ENCODE measurements at regions not wholly inside any gene's neighbourhood (a gene's known extent, or its start where the extent isn't known, plus 50 kb on each side); places are given as distances from the start of the nearest gene placed in this dataset.
"Not testable (repeated sequence)": the region's sequence is repeated elsewhere in the genome, so short reads cannot be mapped to it uniquely, and the experiment has no call there.

DNA sequence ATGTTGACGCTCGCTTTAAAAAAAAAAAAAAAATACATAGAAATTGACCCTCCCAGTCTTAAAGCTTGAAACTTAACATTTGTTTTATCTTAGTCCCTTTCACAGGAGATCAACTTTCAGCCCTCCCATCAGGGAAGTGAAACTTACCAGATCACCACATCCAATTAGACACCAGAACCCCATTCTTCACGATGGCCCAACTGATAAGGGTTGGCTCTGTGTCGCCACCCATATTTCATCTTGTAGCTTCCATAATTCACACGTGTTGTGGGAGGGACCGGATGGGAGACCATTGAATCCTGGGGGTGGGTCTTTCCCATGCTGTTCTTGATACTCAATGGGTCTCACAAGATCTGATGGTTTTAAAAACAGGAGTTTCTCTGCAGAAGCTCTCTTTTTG, 629.4 kb upstream of the KCND2 start:
- no peak for DNase-seq

GRCh38 chr7:119647286-119647685, 625.7 kb upstream of the KCND2 start:
- DNase-seq = no peak

- DNase-seq = not testable (repeated sequence)
These were observed 624.2 kb upstream of the KCND2 start for GRCh38 chr7:119648752-119649151.

DNA sequence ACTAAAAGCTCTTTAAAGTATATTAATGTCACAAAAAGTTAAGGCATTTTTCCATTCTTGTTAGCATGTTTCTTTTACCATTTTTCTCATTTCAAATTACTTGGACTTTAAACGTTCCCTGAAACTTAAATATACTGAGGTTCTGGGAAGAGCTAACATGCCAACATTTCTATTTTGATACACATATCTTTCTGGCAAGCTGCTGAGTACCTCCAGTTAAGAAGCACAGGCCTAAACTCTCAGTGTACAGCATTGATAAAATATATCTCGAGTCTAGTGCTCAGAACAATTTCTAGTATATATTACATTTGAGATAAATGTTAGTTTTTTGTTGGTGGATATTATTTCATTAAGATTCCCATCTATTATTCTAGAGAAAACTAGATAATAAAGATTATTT, 612.9 kb upstream of the KCND2 start:
- DNase-seq = no peak

- DNase-seq = peak; percentile 86
These were observed 608.4 kb upstream of the KCND2 start for GRCh38 chr7:119664601-119665000.

GRCh38 chr7:119665796-119666195, 607.2 kb upstream of the KCND2 start:
- DNase-seq = no peak

- no peak for DNase-seq
These were observed 591.6 kb upstream of the KCND2 start for GRCh38 chr7:119681336-119681735.

DNA sequence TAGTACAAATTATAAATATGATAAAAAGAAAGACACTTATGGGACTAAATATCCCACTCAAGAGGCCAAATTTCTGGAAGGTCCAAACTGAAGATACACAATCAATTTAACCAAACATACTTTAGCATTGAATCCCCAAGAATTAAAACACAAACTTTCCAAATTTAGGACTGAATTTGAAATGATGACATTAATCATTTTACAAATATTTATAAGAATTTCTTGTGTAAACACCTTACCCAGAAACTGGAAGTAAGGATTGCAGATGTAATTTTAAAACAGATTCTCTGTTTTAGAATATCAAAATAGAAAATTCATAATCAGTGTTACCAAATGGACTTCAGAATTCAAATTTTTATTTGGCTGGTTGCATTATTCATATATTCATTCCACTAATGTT, 588.2 kb upstream of the KCND2 start:
- no peak for DNase-seq

GRCh38 chr7:119685906-119686305, 587.1 kb upstream of the KCND2 start:
- DNase-seq = no peak

- DNase-seq = no peak
These were observed 584.1 kb upstream of the KCND2 start for GRCh38 chr7:119688831-119689230.

DNA sequence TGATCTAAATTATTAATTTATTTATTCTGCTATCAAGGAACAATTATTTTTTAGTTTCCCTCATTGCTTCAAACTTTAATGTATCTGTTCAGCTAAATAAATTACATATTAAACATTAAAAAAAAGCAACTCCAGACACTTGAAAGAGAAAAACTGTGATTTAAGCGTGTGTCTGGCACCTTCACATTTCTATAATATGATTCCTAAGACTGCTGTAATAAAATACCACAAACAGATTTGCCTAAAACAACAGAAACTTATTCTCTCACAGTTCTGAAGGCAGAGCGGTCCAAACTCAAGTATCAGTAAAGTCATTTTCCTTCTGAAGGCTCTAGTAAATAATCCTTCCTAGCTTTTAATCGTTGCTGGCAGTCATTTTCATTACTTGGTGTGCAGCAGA, 580.4 kb upstream of the KCND2 start:
- DNase-seq = no peak

DNA sequence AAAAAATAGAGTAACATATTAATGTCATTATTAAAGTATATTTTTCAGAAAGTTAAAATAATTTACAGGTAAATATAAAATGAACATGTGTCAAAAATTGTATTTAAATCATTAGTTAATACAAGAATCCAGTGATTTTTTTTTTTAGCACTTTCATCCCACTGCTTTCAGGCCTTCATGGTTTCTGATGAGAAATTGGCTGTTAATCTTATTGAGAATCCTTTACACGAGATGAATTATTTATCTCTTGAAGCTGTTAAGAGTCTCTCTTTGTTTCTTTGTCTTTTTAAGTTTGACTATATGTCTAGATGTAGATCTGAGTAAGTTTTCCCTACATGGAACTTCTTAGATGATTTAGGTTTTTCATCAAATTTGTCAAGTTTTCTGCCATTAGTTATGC, 578.5 kb upstream of the KCND2 start:
- DNase-seq = no peak

- no peak for DNase-seq
These were observed 576.6 kb upstream of the KCND2 start for GRCh38 chr7:119696336-119696735.

GRCh38 chr7:119703895-119704294, 569.1 kb upstream of the KCND2 start:
- DNase-seq = no peak

GRCh38 chr7:119706608-119707007, 566.4 kb upstream of the KCND2 start:
- DNase-seq = no peak

GRCh38 chr7:119708891-119709290, 564.1 kb upstream of the KCND2 start:
- DNase-seq = no peak

GRCh38 chr7:119711104-119711503, 561.9 kb upstream of the KCND2 start:
- DNase-seq = no peak

DNA sequence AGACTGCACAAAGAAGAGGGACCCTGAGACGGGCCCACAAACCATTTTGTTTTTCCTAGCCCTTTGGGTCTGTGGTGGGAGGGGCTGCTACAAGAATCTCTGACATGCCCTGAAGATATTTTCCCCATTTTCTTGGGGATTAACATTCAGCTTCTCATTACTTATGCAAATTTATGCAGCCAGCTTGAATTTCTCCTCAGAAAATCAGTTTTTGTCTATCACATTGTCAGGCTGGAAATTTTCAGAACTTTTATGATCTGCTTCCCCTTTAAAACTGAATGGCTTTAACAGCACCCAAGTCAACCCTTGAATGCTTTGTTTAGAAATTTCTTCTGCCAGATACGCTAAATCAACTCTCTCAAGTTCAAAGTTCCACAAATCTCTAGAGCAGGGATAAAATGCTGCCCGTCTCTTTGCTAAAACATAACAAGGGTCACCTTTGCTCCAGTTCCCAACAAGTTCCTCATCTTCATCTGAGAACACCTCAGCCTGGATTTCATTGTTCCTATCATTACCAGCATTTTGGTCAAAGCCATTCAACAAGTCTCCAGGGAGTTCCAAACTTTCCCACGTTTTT, 560.0 kb upstream of the KCND2 start:
- DNase-seq = no peak

- no peak for DNase-seq
These were observed 559.4 kb upstream of the KCND2 start for GRCh38 chr7:119713606-119714005.

- peak; percentile 88 for DNase-seq
These were observed 552.4 kb upstream of the KCND2 start for GRCh38 chr7:119720541-119720940.

DNA sequence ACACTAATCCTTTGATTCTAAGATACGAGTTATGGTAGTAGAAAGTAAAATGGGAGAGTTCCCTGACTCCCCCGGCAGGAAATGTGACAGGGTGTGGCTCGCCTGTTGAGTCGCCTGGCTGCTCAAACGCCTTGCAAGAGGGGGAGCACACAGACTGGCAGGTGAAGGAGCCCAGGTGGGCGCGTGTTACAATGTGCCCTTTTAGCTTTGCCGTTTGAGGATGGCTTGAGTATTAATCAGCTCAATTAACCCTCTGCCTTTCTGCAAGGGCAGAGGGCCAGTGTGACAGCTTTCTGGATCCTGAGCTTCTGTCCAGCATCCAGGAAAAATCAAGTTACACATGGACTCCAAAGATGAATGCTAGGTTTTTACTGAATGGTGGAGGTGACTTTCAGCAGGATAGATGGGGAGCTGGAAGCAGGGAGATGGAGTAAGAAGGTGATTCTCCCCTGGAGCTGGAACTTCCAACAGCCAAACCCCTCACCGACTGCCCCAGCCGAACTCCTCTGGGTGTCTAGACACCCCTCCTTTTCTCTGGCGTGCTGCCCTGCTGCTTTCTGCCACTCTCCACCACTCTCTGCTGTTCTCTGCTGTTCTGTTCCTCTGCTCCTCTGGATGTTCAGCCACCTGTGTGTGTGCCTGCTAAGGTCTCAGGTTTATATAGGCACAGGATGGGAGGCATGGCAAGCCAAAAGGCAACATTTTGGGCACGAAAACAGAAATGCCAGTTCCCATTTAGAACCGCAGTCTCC, 548.8 kb upstream of the KCND2 start:
- DNase-seq = no peak

- DNase-seq = no peak
These were observed 539.7 kb upstream of the KCND2 start for GRCh38 chr7:119733127-119733879.

DNA sequence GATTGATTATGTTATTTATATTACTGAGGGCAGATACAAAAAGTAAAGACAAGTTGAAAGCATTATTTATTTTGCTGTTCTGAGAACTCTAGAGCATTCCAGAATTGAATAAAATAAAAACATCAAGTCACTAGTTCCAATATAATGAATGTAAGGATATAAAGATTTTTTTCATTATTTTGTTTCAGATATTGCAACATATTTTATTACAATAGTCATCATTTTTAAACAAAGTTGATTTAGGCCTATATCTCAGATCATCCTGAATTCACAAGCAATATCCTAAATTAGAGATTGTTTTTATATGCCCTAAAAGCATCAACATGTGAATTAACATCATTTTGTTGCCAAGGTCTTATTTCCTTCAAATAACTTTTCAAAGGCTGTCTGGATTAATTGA, 535.6 kb upstream of the KCND2 start:
- DNase-seq = no peak

DNA sequence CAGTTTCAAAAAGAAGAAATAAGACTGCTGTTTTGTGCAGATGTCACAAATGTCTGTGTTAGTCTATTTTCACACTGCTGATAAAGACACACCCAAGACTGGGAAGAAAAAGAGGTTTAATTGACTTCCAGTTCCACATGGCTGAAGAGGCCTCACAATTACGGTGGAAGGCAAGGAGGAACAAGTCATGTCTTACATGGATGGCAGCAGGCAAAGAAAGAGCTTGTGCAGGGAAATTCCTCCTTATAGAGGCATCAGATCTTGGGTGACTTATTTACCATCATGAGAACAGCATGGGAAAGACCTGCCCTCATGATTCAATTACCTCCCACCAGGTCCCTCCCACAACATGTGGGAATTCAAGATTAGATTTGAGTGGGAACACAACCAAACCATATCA, 527.7 kb upstream of the KCND2 start:
- DNase-seq = not testable (repeated sequence)
